Loucy (cell line): ENCODE measurements at regions not wholly inside any gene's neighbourhood (a gene's known extent, or its start where the extent isn't known, plus 50 kb on each side); places are given as distances from the start of the nearest gene placed in this dataset.

Source experiments
- H2AFZ ChIP-seq: fragments of 200-600 bp; sonication (generic); 2 replicates; pipeline ENCODE4 v1.6.0; 2016; ENCODE audit warnings: antibody characterized with exemption, mild to moderate bottlenecking, low read length, moderate library complexity
- H3F3A ChIP-seq: fragments of 200-600 bp; 2 replicates; pipeline ENCODE4 v1.6.0; 2016; ENCODE audit warnings: antibody characterized with exemption, low read depth, mild to moderate bottlenecking
- H3K27me3 ChIP-seq: fragments of 200-600 bp; sonication (generic); 2 replicates; pipeline ENCODE4 v1.6.1; 2014; ENCODE audit warnings: low read length, mild to moderate bottlenecking; ENCODE audit not compliant: insufficient read depth, poor library complexity, severe bottlenecking
- H3K36me3 ChIP-seq: fragments of 200-600 bp; sonication (generic); 2 replicates; pipeline ENCODE4 v1.6.1; 2016; ENCODE audit warnings: low read length; ENCODE audit not compliant: insufficient read depth
- H3K4me1 ChIP-seq: fragments of 200-600 bp; sonication (generic); 2 replicates; pipeline ENCODE4 v1.5.1; 2014; ENCODE audit warnings: low read length, mild to moderate bottlenecking; ENCODE audit not compliant: insufficient read depth, poor library complexity, severe bottlenecking
- H3K4me2 ChIP-seq: fragments of 200-600 bp; sonication (generic); 2 replicates; pipeline ENCODE4 v1.6.0; 2014; ENCODE audit warnings: antibody characterized with exemption, low read length, low read depth, mild to moderate bottlenecking; ENCODE audit not compliant: poor library complexity, severe bottlenecking
- H3K4me3 ChIP-seq: fragments of 200-600 bp; sonication (generic); 2 replicates; pipeline ENCODE4 v1.5.1; 2014; ENCODE audit warnings: low read length, mild to moderate bottlenecking, mixed read lengths; ENCODE audit not compliant: poor library complexity, severe bottlenecking
- H3K79me2 ChIP-seq: fragments of 200-600 bp; sonication (generic); 2 replicates; pipeline ENCODE4 v1.6.1; 2014; ENCODE audit warnings: low read length; ENCODE audit not compliant: insufficient read depth
- H3K9ac ChIP-seq: fragments of 200-600 bp; sonication (generic); 2 replicates; pipeline ENCODE4 v1.6.0; 2014; ENCODE audit warnings: mild to moderate bottlenecking, low read depth, low read length, moderate library complexity; ENCODE audit not compliant: poor library complexity, severe bottlenecking
- H3K9me2 ChIP-seq: fragments of 200-600 bp; sonication (generic); replicated peaks from 2 replicates; pipeline ENCODE4 v1.6.1; 2016; ENCODE audit warnings: low read depth, low read length, mixed read lengths
- H3K9me3 ChIP-seq: fragments of 200-600 bp; sonication (generic); 2 replicates; pipeline ENCODE4 v1.6.1; 2014; ENCODE audit warnings: mild to moderate bottlenecking, antibody characterized with exemption, low read length, low read depth; ENCODE audit not compliant: insufficient read depth
- H4K20me1 ChIP-seq: fragments of 200-600 bp; sonication (generic); 2 replicates; pipeline ENCODE4 v1.6.0; 2014; ENCODE audit warnings: antibody characterized with exemption, low read length, mild to moderate bottlenecking; ENCODE audit not compliant: insufficient read depth, poor library complexity, severe bottlenecking
- EZH2phosphoT487 ChIP-seq: fragments of 200-600 bp; IDR thresholded peaks from 2 replicates; pipeline ENCODE4 v1.6.1; 2018; ENCODE audit warnings: antibody characterized with exemption, mild to moderate bottlenecking, moderate library complexity, borderline replicate concordance
- TF ChIP-seq, protein P1 (sequence below): fragments of 200-600 bp; sonication (generic); conservative IDR thresholded peaks from 2 replicates; pipeline ENCODE4 v1.5.1; 2014; ENCODE audit warnings: mild to moderate bottlenecking, antibody characterized with exemption, low read length

DNA sequence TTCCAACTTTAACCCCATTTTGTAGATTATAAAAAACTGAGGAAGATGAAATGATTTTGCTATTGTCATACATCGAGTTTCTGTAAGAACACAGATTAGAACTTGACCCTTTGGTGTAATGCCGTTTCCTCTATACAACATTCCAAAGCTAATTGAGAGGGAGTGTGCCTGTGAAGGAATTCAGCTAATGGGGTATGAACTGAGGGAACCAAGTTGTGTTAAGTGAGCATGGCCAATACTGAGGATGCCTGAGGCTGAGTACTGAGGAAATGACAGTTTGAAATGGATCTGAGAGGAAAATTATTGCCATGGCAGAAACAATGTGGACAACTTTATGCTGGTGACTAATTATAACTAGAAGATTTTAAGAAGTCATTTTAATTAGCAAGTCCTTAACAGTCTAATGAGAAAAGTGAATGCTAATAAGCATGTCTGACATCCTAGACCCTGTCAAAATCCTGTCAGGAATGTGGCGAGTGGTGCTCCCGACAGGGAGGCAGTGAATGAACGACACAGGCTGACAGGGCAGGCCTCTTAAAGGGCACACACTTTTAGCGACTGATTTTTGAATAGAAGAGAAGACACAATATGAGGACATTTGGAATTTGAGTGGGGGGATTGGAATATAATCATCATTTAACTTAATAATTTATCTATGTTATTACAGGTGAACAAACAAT lies 262.5 kb downstream of the HLX start:
- no peak overlapping the region for H3K4me2 ChIP-seq
- H3F3A ChIP-seq: no peaks in the 10 kb centered on the region
- no peaks in the 10 kb centered on the region for H3K36me3 ChIP-seq
- H3K79me2 ChIP-seq: no peaks in the 10 kb centered on the region
- H3K9me2 ChIP-seq: 0 out of 2 replicates have a peak, but pooled peaks cover 4% of the 10 kb centered on the region
- no peak overlapping the region for H2AFZ ChIP-seq
- H4K20me1 ChIP-seq: no peaks in the 10 kb centered on the region
- H3K9me3 ChIP-seq: no peaks in the 10 kb centered on the region
- no peaks in the 10 kb centered on the region for H3K4me1 ChIP-seq
- TF ChIP-seq EZH2phosphoT487: no peak
- TF ChIP-seq, protein P1, sequence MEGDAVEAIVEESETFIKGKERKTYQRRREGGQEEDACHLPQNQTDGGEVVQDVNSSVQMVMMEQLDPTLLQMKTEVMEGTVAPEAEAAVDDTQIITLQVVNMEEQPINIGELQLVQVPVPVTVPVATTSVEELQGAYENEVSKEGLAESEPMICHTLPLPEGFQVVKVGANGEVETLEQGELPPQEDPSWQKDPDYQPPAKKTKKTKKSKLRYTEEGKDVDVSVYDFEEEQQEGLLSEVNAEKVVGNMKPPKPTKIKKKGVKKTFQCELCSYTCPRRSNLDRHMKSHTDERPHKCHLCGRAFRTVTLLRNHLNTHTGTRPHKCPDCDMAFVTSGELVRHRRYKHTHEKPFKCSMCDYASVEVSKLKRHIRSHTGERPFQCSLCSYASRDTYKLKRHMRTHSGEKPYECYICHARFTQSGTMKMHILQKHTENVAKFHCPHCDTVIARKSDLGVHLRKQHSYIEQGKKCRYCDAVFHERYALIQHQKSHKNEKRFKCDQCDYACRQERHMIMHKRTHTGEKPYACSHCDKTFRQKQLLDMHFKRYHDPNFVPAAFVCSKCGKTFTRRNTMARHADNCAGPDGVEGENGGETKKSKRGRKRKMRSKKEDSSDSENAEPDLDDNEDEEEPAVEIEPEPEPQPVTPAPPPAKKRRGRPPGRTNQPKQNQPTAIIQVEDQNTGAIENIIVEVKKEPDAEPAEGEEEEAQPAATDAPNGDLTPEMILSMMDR: no peak
- H3K4me3 ChIP-seq: no peak overlapping the region
- no peak overlapping the region for H3K9ac ChIP-seq
- no peaks in the 10 kb centered on the region for H3K27me3 ChIP-seq

DNA sequence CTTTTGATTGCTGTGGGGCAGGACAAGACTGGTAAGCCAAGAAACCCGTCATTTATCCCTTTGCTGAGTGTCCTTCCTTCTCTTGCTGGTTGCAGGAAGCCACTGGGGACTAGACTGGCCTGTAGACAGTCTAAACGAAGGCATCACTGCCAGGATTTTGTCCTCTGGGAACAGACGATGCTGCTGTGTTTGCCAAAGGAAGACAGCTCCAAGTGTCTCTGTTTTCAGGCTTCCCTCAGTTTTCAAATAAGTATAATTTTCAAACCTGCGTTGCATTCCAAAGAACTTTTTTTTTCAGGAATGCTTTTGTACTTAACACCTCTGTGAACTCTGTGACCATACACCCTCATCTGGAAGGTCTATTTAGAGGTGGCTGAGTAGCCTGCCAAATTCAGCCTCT lies 269.4 kb downstream of the HLX start:
- H2AFZ ChIP-seq: no peak overlapping the region
- no peaks in the 10 kb centered on the region for H3F3A ChIP-seq
- H3K36me3 ChIP-seq: no peaks in the 10 kb centered on the region
- TF ChIP-seq, protein P1: no peak
- TF ChIP-seq EZH2phosphoT487: no peak
- H3K27me3 ChIP-seq: no peaks in the 10 kb centered on the region
- no peak overlapping the region for H3K4me2 ChIP-seq
- 0 out of 2 replicates have a peak, but pooled peaks cover 4% of the 10 kb centered on the region for H3K9me2 ChIP-seq
- no peaks in the 10 kb centered on the region for H4K20me1 ChIP-seq
- no peak overlapping the region for H3K4me3 ChIP-seq
- H3K9ac ChIP-seq: no peak overlapping the region
- no peaks in the 10 kb centered on the region for H3K9me3 ChIP-seq
- H3K79me2 ChIP-seq: no peaks in the 10 kb centered on the region
- no peaks in the 10 kb centered on the region for H3K4me1 ChIP-seq

DNA sequence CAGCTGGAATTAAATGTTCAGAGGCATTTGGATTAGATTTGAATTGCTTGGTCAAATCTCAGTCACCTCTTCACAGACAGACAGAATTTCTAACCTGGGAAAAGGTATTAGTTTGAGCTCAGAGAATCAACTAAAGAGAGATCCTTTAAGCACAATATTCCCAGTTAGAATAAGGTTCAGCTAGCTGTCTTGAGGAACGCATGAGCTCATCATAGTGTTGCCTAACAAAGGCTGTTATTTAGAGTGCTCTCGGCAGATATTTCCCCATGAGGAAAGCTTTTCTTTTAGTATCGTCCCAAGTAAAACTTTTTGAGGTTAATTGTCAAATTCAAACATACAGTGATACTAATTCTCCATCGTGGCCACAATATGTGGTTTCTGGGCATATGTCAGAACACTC lies 269.9 kb downstream of the HLX start:
- no peaks in the 10 kb centered on the region for H4K20me1 ChIP-seq
- H3K4me3 ChIP-seq: no peak overlapping the region
- no peaks in the 10 kb centered on the region for H3K4me1 ChIP-seq
- no peak overlapping the region for H2AFZ ChIP-seq
- no peaks in the 10 kb centered on the region for H3K9me3 ChIP-seq
- 0 out of 2 replicates have a peak, but pooled peaks cover 3% of the 10 kb centered on the region for H3K9me2 ChIP-seq
- H3K36me3 ChIP-seq: no peaks in the 10 kb centered on the region
- H3K79me2 ChIP-seq: no peaks in the 10 kb centered on the region
- no peaks in the 10 kb centered on the region for H3K27me3 ChIP-seq
- TF ChIP-seq EZH2phosphoT487: no peak
- TF ChIP-seq, protein P1: no peak
- no peak overlapping the region for H3K9ac ChIP-seq
- no peaks in the 10 kb centered on the region for H3F3A ChIP-seq
- H3K4me2 ChIP-seq: no peak overlapping the region
